Fibroblast of the aortic adventitia (primary cell): ENCODE measurements at regions not wholly inside any gene's neighbourhood (a gene's known extent, or its start where the extent isn't known, plus 50 kb on each side); places are given as distances from the start of the nearest gene placed in this dataset.

Source experiments
- DNase-seq: peaks from one replicate; pipeline ENCODE4 v3.0.0-alpha.2; 2010; ENCODE audit warnings: low read depth
- H3K4me3 ChIP-seq: 2 replicates; pipeline ENCODE4 v1.5.1; 2011; ENCODE audit warnings: low read depth, mild to moderate bottlenecking, control low read depth, low read length, moderate library complexity
- CTCF ChIP-seq: IDR thresholded peaks from 2 replicates; pipeline ENCODE4 v1.5.1; 2011; ENCODE audit warnings: mild to moderate bottlenecking, low read length, control low read depth, inconsistent platforms; ENCODE audit not compliant: insufficient read depth

- no peak for DNase-seq
- TF ChIP-seq CTCF, result no peak
- H3K4me3 ChIP-seq, result no peak overlapping the region
Observed at GRCh38 chr11:87832211-87832610, 343.0 kb downstream of the RAB38 start.

- DNase-seq, result no peak
- TF ChIP-seq CTCF, result no peak
- no peak overlapping the region for H3K4me3 ChIP-seq
Observed at GRCh38 chr11:87820011-87820410, 355.2 kb downstream of the RAB38 start.

GRCh38 chr11:87819151-87819550, 356.1 kb downstream of the RAB38 start:
- TF ChIP-seq CTCF, result no peak
- DNase-seq, result no peak
- H3K4me3 ChIP-seq, result no peak overlapping the region

- no peak for TF ChIP-seq CTCF
- no peak for DNase-seq
- no peak overlapping the region for H3K4me3 ChIP-seq
Observed at GRCh38 chr11:87812571-87813365, 362.5 kb downstream of the RAB38 start.

GRCh38 chr11:87810486-87810885, 364.8 kb downstream of the RAB38 start:
- H3K4me3 ChIP-seq, result no peak overlapping the region
- TF ChIP-seq CTCF, result no peak
- no peak for DNase-seq

GRCh38 chr11:87809256-87809655, 366.0 kb downstream of the RAB38 start:
- H3K4me3 ChIP-seq, result no peak overlapping the region
- TF ChIP-seq CTCF, result no peak
- no peak for DNase-seq

GRCh38 chr11:87804176-87804575, 371.1 kb downstream of the RAB38 start:
- no peak for DNase-seq
- no peak for TF ChIP-seq CTCF
- H3K4me3 ChIP-seq, result no peak overlapping the region
